ENCODE measurements at regions not wholly inside any gene's neighbourhood (a gene's known extent, or its start where the extent isn't known, plus 50 kb on each side); places are given as distances from the start of the nearest gene placed in this dataset.

- Histone ChIP-seq H3K27me3 (ENCODE audit: control insufficient read depth in 2 of 2, insufficient read depth in 2 of 2, low read length in 2 of 2) (no peaks in the 10 kb centered on the region), H3K79me2 (ENCODE audit: control insufficient read depth, insufficient read depth, low read length) (no peaks in the 10 kb centered on the region), H3K4me2 (ENCODE audit: insufficient read depth, low read length) (no peak overlapping the region), H3K9me1 (replicated peaks; ENCODE audit: control insufficient read depth, extremely low read depth, insufficient read depth, low read length) (no peaks in the 10 kb centered on the region), H3K36me3 (ENCODE audit: control insufficient read depth in 2 of 2, extremely low read depth in 1 of 2, insufficient read depth in 2 of 2, low read length in 2 of 2) (no peaks in the 10 kb centered on the region), H3K9me3 (replicated peaks; ENCODE audit: control insufficient read depth, insufficient read depth, low read length) (no peaks in the 10 kb centered on the region), H3K9ac (replicated peaks; ENCODE audit: extremely low read depth, insufficient read depth, low read length) (no peak overlapping the region), H3K27ac (ENCODE audit: insufficient read depth, low read depth, low read length) (no peak overlapping the region), H3K4me3 (replicated peaks in 1 of 3; ENCODE audit: insufficient read depth in 1 of 3, low read depth in 1 of 3, low read length in 3 of 3) (no peak overlapping the region), H2AFZ (ENCODE audit: low read depth, low read length) (no peak overlapping the region), H3K4me1 (ENCODE audit: control insufficient read depth, extremely low read depth, insufficient read depth, low read length) (no peaks in the 10 kb centered on the region), H4K20me1 (replicated peaks; ENCODE audit: control insufficient read depth, extremely low read depth, insufficient read depth, low read length) (no peaks in the 10 kb centered on the region)
- dilution Hi-C loops (cut with MboI; ENCODE audit: extremely low pct_ligation_motif_present, low sequenced_read_pairs), result no loop called here
- FAIRE-seq (no peak), DNase-seq (ENCODE audit: low read depth, low spot score) (no peak)
- intact Hi-C loops (cut with micrococcal nuclease), result no loop called here
- POLR2A ChIA-PET, result no interaction called here
- CTCF ChIA-PET, result no interaction called here
- no peak for TF ChIP-seq GATA2 (IDR thresholded peaks at IDR 0.05; ENCODE audit: insufficient read depth, insufficient read length, low read depth, low read length)
- BruUV-seq (replicated peaks), result no TSS peak
These were observed 315.5 kb upstream of the ADGRL3 start for GRCh38 chr4:60884587-60884986.

GRCh38 chr4:60885011-60885410, 315.1 kb upstream of the ADGRL3 start:
- Histone ChIP-seq H3K4me3 (replicated peaks in 1 of 3; ENCODE audit: insufficient read depth in 1 of 3, low read depth in 1 of 3, low read length in 3 of 3) (no peak overlapping the region), H3K9me3 (replicated peaks; ENCODE audit: control insufficient read depth, insufficient read depth, low read length) (no peaks in the 10 kb centered on the region), H3K27ac (ENCODE audit: insufficient read depth, low read depth, low read length) (no peak overlapping the region), H3K79me2 (ENCODE audit: control insufficient read depth, insufficient read depth, low read length) (no peaks in the 10 kb centered on the region), H3K4me2 (ENCODE audit: insufficient read depth, low read length) (no peak overlapping the region), H3K9me1 (replicated peaks; ENCODE audit: control insufficient read depth, extremely low read depth, insufficient read depth, low read length) (no peaks in the 10 kb centered on the region), H4K20me1 (replicated peaks; ENCODE audit: control insufficient read depth, extremely low read depth, insufficient read depth, low read length) (no peaks in the 10 kb centered on the region), H2AFZ (ENCODE audit: low read depth, low read length) (no peak overlapping the region), H3K27me3 (ENCODE audit: control insufficient read depth in 2 of 2, insufficient read depth in 2 of 2, low read length in 2 of 2) (no peaks in the 10 kb centered on the region), H3K9ac (replicated peaks; ENCODE audit: extremely low read depth, insufficient read depth, low read length) (no peak overlapping the region), H3K36me3 (ENCODE audit: control insufficient read depth in 2 of 2, extremely low read depth in 1 of 2, insufficient read depth in 2 of 2, low read length in 2 of 2) (no peaks in the 10 kb centered on the region), H3K4me1 (ENCODE audit: control insufficient read depth, extremely low read depth, insufficient read depth, low read length) (no peaks in the 10 kb centered on the region)
- BruUV-seq (replicated peaks), result no TSS peak
- dilution Hi-C loops (cut with MboI; ENCODE audit: extremely low pct_ligation_motif_present, low sequenced_read_pairs), result no loop called here
- intact Hi-C loops (cut with micrococcal nuclease), result no loop called here
- CTCF ChIA-PET, result no interaction called here
- DNase-seq (ENCODE audit: low read depth, low spot score), result no peak
- no peak for TF ChIP-seq POLR2A (IDR thresholded peaks at IDR 0.05; ENCODE audit: low read depth, low read length)
- no peak for TF ChIP-seq JUN (IDR thresholded peaks at IDR 0.05; ENCODE audit: borderline replicate concordance, insufficient read depth, insufficient read length, low read depth)
- TF ChIP-seq CTCF (IDR thresholded peaks at IDR 0.05; ENCODE audit: extremely low read depth in 1 of 2, insufficient read depth in 1 of 2, low read depth in 1 of 2, low read length in 2 of 2), result no peak
- TF ChIP-seq EZH2 (IDR thresholded peaks at IDR 0.05; ENCODE audit: borderline replicate concordance, low read depth, low read length, severe bottlenecking), result no peak
- TF ChIP-seq GATA2 (IDR thresholded peaks at IDR 0.05; ENCODE audit: insufficient read depth, insufficient read length, low read depth, low read length), result no peak
- TF ChIP-seq MAX (IDR thresholded peaks at IDR 0.05; ENCODE audit: insufficient read depth, insufficient read length), result no peak
- no peak for FAIRE-seq
- POLR2A ChIA-PET, result no interaction called here
